Spleen (tissue), 11 donors: ENCODE measurements at regions not wholly inside any gene's neighbourhood (a gene's known extent, or its start where the extent isn't known, plus 50 kb on each side); places are given as distances from the start of the nearest gene placed in this dataset.

ENCODE experiments used
- DNase-seq: peaks from one replicate; pipeline ENCODE4 v3.0.0-alpha.2; 2020
- H3K27ac ChIP-seq, 8 donors: fragments of 200-600 bp; sonication (generic) in 7 of 8; 1 replicate in 4 of 8; 2 replicates in 4 of 8; pipeline versions ENCODE4 v1.5.0 to v1.8.0; 2016 to 2021; ENCODE audit warnings: inconsistent platforms in 4 of 8, mild to moderate bottlenecking in 4 of 8, moderate library complexity in 1 of 8
- H3K27me3 ChIP-seq, 7 donors: fragments of 200-600 bp; sonication (generic) in 6 of 7; replicated peaks in 1 of 7; 1 replicate in 4 of 7; 2 replicates in 3 of 7; pipeline versions ENCODE4 v1.5.0 to v1.8.0; 2016 to 2021; ENCODE audit warnings: inconsistent platforms in 3 of 7, mild to moderate bottlenecking in 1 of 7
- H3K36me3 ChIP-seq, 6 donors: fragments of 200-600 bp; sonication (generic) in 5 of 6; 1 replicate in 4 of 6; 2 replicates in 2 of 6; pipeline versions ENCODE4 v1.5.0 to v1.8.0; 2016 to 2021; ENCODE audit warnings: inconsistent platforms in 2 of 6
- H3K4me1 ChIP-seq, 6 donors: fragments of 200-600 bp; sonication (generic) in 5 of 6; 1 replicate in 3 of 6; 2 replicates in 3 of 6; pipeline versions ENCODE4 v1.5.0 to v1.8.0; 2016 to 2021; ENCODE audit warnings: inconsistent platforms in 3 of 6
- H3K4me3 ChIP-seq, 8 donors: fragments of 200-600 bp; sonication (generic) in 7 of 8; 1 replicate in 4 of 8; 2 replicates in 4 of 8; pipeline versions ENCODE4 v1.5.0 to v1.8.0; 2016 to 2021; ENCODE audit warnings: inconsistent platforms in 4 of 8, mild to moderate bottlenecking in 4 of 8, moderate library complexity in 2 of 8
- H3K9me3 ChIP-seq, 8 donors: fragments of 200-600 bp; sonication (generic) in 7 of 8; 1 replicate in 4 of 8; 2 replicates in 4 of 8; pipeline versions ENCODE4 v1.5.0 to v1.8.0; 2016 to 2021; ENCODE audit warnings: inconsistent platforms in 4 of 8
- CTCF ChIP-seq, 11 experiments: fragments of 200-600 bp in 7 of 11; fragments of 450-650 bp in 4 of 11; sonication (generic) in 4 of 11; IDR thresholded peaks in 8 of 11; conservative IDR thresholded peaks in 3 of 11; 1 replicate in 7 of 11; 2 replicates in 4 of 11; pipeline versions ENCODE4 v1.4.0 to v1.8.0; 2016 to 2021; ENCODE audit warnings: antibody characterized with exemption in 11 of 11, inconsistent platforms in 4 of 11, mild to moderate bottlenecking in 1 of 11
- POLR2A ChIP-seq, 3 donors: fragments of 450-650 bp; IDR thresholded peaks; one replicate each; pipeline ENCODE4 v1.5.1; 2017; ENCODE audit warnings: antibody characterized with exemption in 3 of 3, mild to moderate bottlenecking in 1 of 3
- POLR2AphosphoS5 ChIP-seq, 3 donors: sonication (generic); formaldehyde crosslinking; IDR thresholded peaks; one replicate each; pipeline ENCODE4 v1.5.1; 2017; ENCODE audit warnings: antibody characterized with exemption in 3 of 3
- WGBS, 5 donors: extraction: QIAGEN DNeasy Blood & Tissue Kit in 3 of 5; methylation state at CpG; one replicate each; pipeline versions ENCODE4 v1.1.5 to v1.1.7; 2013 to 2018; 5-methylcytosine and 5-hydroxymethylcytosine counted together
- intact Hi-C: fragments of 100-400 bp; cut with DNase I; formaldehyde crosslinking; loops from one replicate; pipeline ENCODE4 v1.15.0; 2023; ENCODE audit warnings: low total_unique reads
- donor health status: healthy with polysubstance abuse.
- donor health status: DM: no; HTN: no; CAD: no; lungs with moderate emphysema.
- donor health status: DM: no; HTN: no; CAD: no.
- donor health status: Bipolar disorder and iron deficiency.
- donor health status: healthy.
- donor health status: DM: no; HTN: no; CAD: no.
- donor health status: DM: yes; HTN: yes; CAD: no.

- no peak for DNase-seq
- Histone ChIP-seq H3K4me1 (peaks cover 8 to 66% (median 33%) of the 10 kb centered on the region in 6 donors), H3K4me3 (no peak overlapping the region), H3K36me3 (no peaks in the 10 kb centered on the region), H3K9me3 (peaks cover 0 to 6% (median 0%) of the 10 kb centered on the region in 8 donors), H3K27me3 (no peaks in the 10 kb centered on the region), H3K27ac (no peak overlapping the region)
- intact Hi-C loops, result no loop called here
- no peak for TF ChIP-seq POLR2AphosphoS5 (IDR thresholded peaks at IDR 0.05)
- TF ChIP-seq CTCF (IDR thresholded peaks at IDR 0.05 in 8 of 11, conservative IDR thresholded peaks at IDR 0.05 in 3 of 11), result no peak
- TF ChIP-seq POLR2A (IDR thresholded peaks at IDR 0.05), result no peak
- WGBS, 5 donors, result 66 to 85% (median 76%) methylated on average over 4 of the region's 4 CpGs
Observed at GRCh38 chr1:234916840-234917239, 211.8 kb downstream of the TOMM20 start.

- Histone ChIP-seq H3K4me1 (peaks cover 8 to 66% (median 33%) of the 10 kb centered on the region in 6 donors), H3K27me3 (no peaks in the 10 kb centered on the region), H3K9me3 (peaks cover 0 to 6% (median 0%) of the 10 kb centered on the region in 8 donors), H3K27ac (no peak overlapping the region), H3K36me3 (no peaks in the 10 kb centered on the region), H3K4me3 (no peak overlapping the region)
- TF ChIP-seq POLR2A (IDR thresholded peaks at IDR 0.05) (no peak), POLR2AphosphoS5 (IDR thresholded peaks at IDR 0.05) (no peak), CTCF (IDR thresholded peaks at IDR 0.05 in 8 of 11, conservative IDR thresholded peaks at IDR 0.05 in 3 of 11) (no peak)
- no peak for DNase-seq
- intact Hi-C loops, result no loop called here
- WGBS, 5 donors, result 63 to 80% (median 71%) methylated on average over 16 of the region's 16 CpGs
Observed at GRCh38 chr1:234915924-234916675, 212.5 kb downstream of the TOMM20 start.

- H3K27me3 ChIP-seq, result no peaks in the 10 kb centered on the region
- no peak overlapping the region for H3K27ac ChIP-seq
- no peaks in the 10 kb centered on the region for H3K36me3 ChIP-seq
- H3K4me1 ChIP-seq, result peaks cover 8 to 61% (median 28%) of the 10 kb centered on the region in 6 donors
- H3K9me3 ChIP-seq, result no peaks in the 10 kb centered on the region
- no peak for DNase-seq
- no peak overlapping the region for H3K4me3 ChIP-seq
- WGBS, 5 donors, result 88 to 98% (median 95%) methylated on average over 12 of the region's 12 CpGs
- intact Hi-C loops, result no loop called here
- TF ChIP-seq POLR2AphosphoS5 (IDR thresholded peaks at IDR 0.05) (no peak), CTCF (IDR thresholded peaks at IDR 0.05 in 8 of 11, conservative IDR thresholded peaks at IDR 0.05 in 3 of 11) (no peak), POLR2A (IDR thresholded peaks at IDR 0.05) (no peak)
Observed at GRCh38 chr1:234914606-234915290, 213.9 kb downstream of the TOMM20 start.

GRCh38 chr1:234913771-234914170, 214.9 kb downstream of the TOMM20 start:
- no peak for DNase-seq
- Histone ChIP-seq H3K27me3 (no peaks in the 10 kb centered on the region), H3K36me3 (no peaks in the 10 kb centered on the region), H3K4me3 (no peak overlapping the region), H3K9me3 (no peaks in the 10 kb centered on the region), H3K4me1 (peaks cover 2 to 52% (median 19%) of the 10 kb centered on the region in 6 donors), H3K27ac (no peak overlapping the region)
- TF ChIP-seq CTCF (IDR thresholded peaks at IDR 0.05 in 8 of 11, conservative IDR thresholded peaks at IDR 0.05 in 3 of 11) (no peak), POLR2A (IDR thresholded peaks at IDR 0.05) (no peak), POLR2AphosphoS5 (IDR thresholded peaks at IDR 0.05) (no peak)
- 85 to 94% (median 86%) methylated on average over 10 to 11 of the region's 11 CpGs for WGBS, 5 donors
- intact Hi-C loops, result no loop called here
